ENCODE measurements at regions not wholly inside any gene's neighbourhood (a gene's known extent, or its start where the extent isn't known, plus 50 kb on each side); places are given as distances from the start of the nearest gene placed in this dataset.
"Not testable (repeated sequence)": the region's sequence is repeated elsewhere in the genome, so short reads cannot be mapped to it uniquely, and the experiment has no call there.

DNA sequence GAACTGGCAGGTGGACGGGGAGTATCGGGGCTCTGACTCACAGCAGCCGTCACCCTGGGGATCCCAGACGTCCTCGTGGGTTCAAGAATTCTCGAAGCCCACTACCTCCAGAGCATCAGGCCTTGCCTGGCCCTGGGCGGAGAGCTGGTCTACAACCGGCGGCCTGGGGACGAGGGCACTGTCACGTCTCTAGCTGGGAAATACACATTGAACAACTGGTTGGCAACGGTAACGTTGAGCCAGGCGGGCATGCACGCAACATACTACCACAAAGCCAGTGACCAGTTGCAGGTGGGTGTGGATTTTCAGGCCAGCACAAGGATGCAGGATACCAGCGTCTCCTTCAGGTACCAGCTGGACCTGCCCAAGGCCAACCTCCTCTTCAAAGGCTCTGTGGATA lies 166.5 kb downstream of the POTEG start:
- TF ChIP-seq CTCF (IDR thresholded peaks at IDR 0.05; ENCODE audit: low read length); EZH2 (IDR thresholded peaks at IDR 0.05; ENCODE audit: borderline replicate concordance, low read length): not testable (repeated sequence)

Measured in OCI-LY1 (cell line).